ENCODE measurements at regions not wholly inside any gene's neighbourhood (a gene's known extent, or its start where the extent isn't known, plus 50 kb on each side); places are given as distances from the start of the nearest gene placed in this dataset.

- Mint-ChIP-seq H3K4me1 (peaks cover 24 to 38% of the 10 kb centered on the region in 2 donors), H3K27me3 (ENCODE audit: low read depth in 2 of 2) (no peaks in the 10 kb centered on the region), H3K9me3 (no peaks in the 10 kb centered on the region), H3K4me3 (peak overlapping the region; percentile 17), H3K27ac (no peak overlapping the region), H3K36me3 (no peaks in the 10 kb centered on the region)
- WGBS (ENCODE audit: insufficient coverage), result 95% methylated on average over 14 of the region's 15 CpGs
- Histone ChIP-seq H3K4me1 (ENCODE audit: control insufficient read depth, insufficient read depth, low read length) (peaks cover 39% of the 10 kb centered on the region), H3K4me3 (ENCODE audit: low read length) (no peak overlapping the region), H3K36me3 (ENCODE audit: control insufficient read depth, insufficient read depth, low read length) (no peaks in the 10 kb centered on the region), H3K9me3 (ENCODE audit: control insufficient read depth, insufficient read depth, low read length) (no peaks in the 10 kb centered on the region), H3K27me3 (ENCODE audit: control insufficient read depth, insufficient read depth, low read length) (no peaks in the 10 kb centered on the region), H3K27ac (ENCODE audit: low read length) (no peak overlapping the region)
- intact Hi-C loops (cut with micrococcal nuclease), result no loop called here
- ATAC-seq (no peak), DNase-seq (no peak)
- no peak for TF ChIP-seq CTCF (IDR thresholded peaks at IDR 0.05)
Observed at GRCh38 chr1:234720709-234721441, 110.9 kb upstream of the IRF2BP2 start.

- intact Hi-C loops (cut with micrococcal nuclease), result no loop called here
- H3K27ac Mint-ChIP-seq, result no peak overlapping the region
Observed at GRCh38 chr1:234719454-234720251, 109.7 kb upstream of the IRF2BP2 start.

GRCh38 chr1:234718496-234719453, 108.8 kb upstream of the IRF2BP2 start:
- no peaks in the 10 kb centered on the region for H3K27me3 Mint-ChIP-seq (ENCODE audit: low read depth in 2 of 2)
- no peaks in the 10 kb centered on the region for H3K9me3 Mint-ChIP-seq
- H3K4me3 Mint-ChIP-seq, result no peak overlapping the region
- no peaks in the 10 kb centered on the region for H3K9me3 ChIP-seq (ENCODE audit: control insufficient read depth, insufficient read depth, low read length)
- H3K36me3 Mint-ChIP-seq, result no peaks in the 10 kb centered on the region
- no peaks in the 10 kb centered on the region for H3K36me3 ChIP-seq (ENCODE audit: control insufficient read depth, insufficient read depth, low read length)
- intact Hi-C loops (cut with micrococcal nuclease), result no loop called here
- H3K4me3 ChIP-seq (ENCODE audit: low read length), result no peak overlapping the region
- no peak for ATAC-seq
- H3K27ac ChIP-seq (ENCODE audit: low read length), result no peak overlapping the region
- TF ChIP-seq CTCF (IDR thresholded peaks at IDR 0.05), result no peak
- H3K27ac Mint-ChIP-seq, result no peak overlapping the region
- no peaks in the 10 kb centered on the region for H3K27me3 ChIP-seq (ENCODE audit: control insufficient read depth, insufficient read depth, low read length)
- DNase-seq, result no peak
- H3K4me1 Mint-ChIP-seq, result peaks cover 6 to 17% of the 10 kb centered on the region in 2 donors
- WGBS (ENCODE audit: insufficient coverage), result 83% methylated on average over 9 of the region's 10 CpGs
- peaks cover 18% of the 10 kb centered on the region for H3K4me1 ChIP-seq (ENCODE audit: control insufficient read depth, insufficient read depth, low read length)

More at GRCh38 chr1:234719454-234720251, 109.7 kb upstream of the IRF2BP2 start:
- no peaks in the 10 kb centered on the region for H3K9me3 Mint-ChIP-seq
- DNase-seq (no peak), ATAC-seq (no peak)
- peaks cover 15 to 25% of the 10 kb centered on the region in 2 donors for H3K4me1 Mint-ChIP-seq
- no peaks in the 10 kb centered on the region for H3K27me3 ChIP-seq (ENCODE audit: control insufficient read depth, insufficient read depth, low read length)
- H3K27me3 Mint-ChIP-seq (ENCODE audit: low read depth in 2 of 2), result no peaks in the 10 kb centered on the region
- H3K4me3 ChIP-seq (ENCODE audit: low read length), result no peak overlapping the region
- no peak for TF ChIP-seq CTCF (IDR thresholded peaks at IDR 0.05)
- H3K36me3 Mint-ChIP-seq, result no peaks in the 10 kb centered on the region
- H3K4me1 ChIP-seq (ENCODE audit: control insufficient read depth, insufficient read depth, low read length), result peaks cover 27% of the 10 kb centered on the region
- H3K36me3 ChIP-seq (ENCODE audit: control insufficient read depth, insufficient read depth, low read length), result no peaks in the 10 kb centered on the region
- H3K9me3 ChIP-seq (ENCODE audit: control insufficient read depth, insufficient read depth, low read length), result no peaks in the 10 kb centered on the region
- no peak overlapping the region for H3K27ac ChIP-seq (ENCODE audit: low read length)
- H3K4me3 Mint-ChIP-seq, result no peak overlapping the region
- WGBS (ENCODE audit: insufficient coverage), result 90% methylated on average over 8 of the region's 8 CpGs
